CD4-positive, alpha-beta T cell (primary cell): ENCODE measurements at regions not wholly inside any gene's neighbourhood (a gene's known extent, or its start where the extent isn't known, plus 50 kb on each side); places are given as distances from the start of the nearest gene placed in this dataset.

Experiments used
- ATAC-seq: fragments of 200-7000 bp; cut with Tn5 transposase; one replicate; pipeline ENCODE4 v1.10.0; 2022; ENCODE audit warnings: mild to moderate bottlenecking; ENCODE audit not compliant: poor library complexity
- CTCF ChIA-PET: fragments of 350-600 bp; sonication (Branson Sonifier 250); formaldehyde crosslinking; loops from one replicate; lab custom pipeline; 2021; ENCODE audit warnings: antibody characterized with exemption, inconsistent platforms; lab: Charles Lee
- POLR2A ChIA-PET: fragments of 350-600 bp; sonication (Branson Sonifier 250); formaldehyde crosslinking; loops from one replicate; lab custom pipeline; 2021; ENCODE audit warnings: antibody characterized with exemption, inconsistent platforms; lab: Charles Lee
- DNase-seq, 14 experiments: peaks; one replicate each; pipeline ENCODE4 v3.0.0-alpha.2; 2013 to 2020; ENCODE audit warnings: mixed read lengths in 2 of 14
- H3K27ac ChIP-seq, 2 donors: one replicate each; pipeline versions ENCODE4 v1.5.1 to v1.7.0; 2013; ENCODE audit warnings: low read length in 2 of 2, low read depth in 1 of 2, mild to moderate bottlenecking in 1 of 2
- H3K27me3 ChIP-seq, 2 experiments: 1 replicate in 1 of 2; 2 replicates in 1 of 2; pipeline versions ENCODE4 v1.6.1 to v1.7.0; 2013; ENCODE audit warnings: low read length in 2 of 2, control low read depth in 1 of 2, mild to moderate bottlenecking in 1 of 2, moderate library complexity in 1 of 2; ENCODE audit not compliant: insufficient read depth in 2 of 2, control insufficient read depth in 1 of 2
- H3K36me3 ChIP-seq: one replicate; pipeline ENCODE4 v1.6.1; 2013; ENCODE audit warnings: low read length, control low read depth; ENCODE audit not compliant: insufficient read depth
- H3K4me1 ChIP-seq: one replicate; pipeline ENCODE4 v1.6.1; 2013; ENCODE audit warnings: low read length, control low read depth; ENCODE audit not compliant: insufficient read depth
- H3K4me3 ChIP-seq: one replicate; pipeline ENCODE4 v1.5.1; 2013; ENCODE audit warnings: mild to moderate bottlenecking, low read length, moderate library complexity
- H3K9me3 ChIP-seq, 2 experiments: 1 replicate in 1 of 2; 2 replicates in 1 of 2; pipeline versions ENCODE4 v1.6.1 to v1.7.0; 2013; ENCODE audit warnings: low read length in 2 of 2, mild to moderate bottlenecking in 2 of 2, control low read depth in 1 of 2, moderate library complexity in 1 of 2; ENCODE audit not compliant: control insufficient read depth in 1 of 2, insufficient read depth in 1 of 2
- H3K27ac Mint-ChIP-seq: one replicate; pipeline ENCODE4 v1.8.0; 2020; ENCODE audit warnings: mixed read lengths
- H3K27me3 Mint-ChIP-seq: one replicate; pipeline ENCODE4 v1.8.0; 2021; ENCODE audit warnings: mixed read lengths
- H3K36me3 Mint-ChIP-seq: one replicate; pipeline ENCODE4 v1.8.0; 2021; ENCODE audit warnings: low read depth, mixed read lengths
- H3K4me1 Mint-ChIP-seq: one replicate; pipeline ENCODE4 v1.8.0; 2021; ENCODE audit warnings: low read depth, mixed read lengths
- H3K4me3 Mint-ChIP-seq: one replicate; pipeline ENCODE4 v1.8.0; 2020; ENCODE audit warnings: mild to moderate bottlenecking, mixed read lengths
- H3K9me3 Mint-ChIP-seq: one replicate; pipeline ENCODE4 v1.8.0; 2020; ENCODE audit warnings: mixed read lengths
- intact Hi-C, 2 experiments: fragments of 100-400 bp; cut with DNase I in 1 of 2; cut with micrococcal nuclease in 1 of 2; formaldehyde crosslinking; loops; one replicate each; pipeline versions ENCODE4 v1.15.1 to v1.9.0; 2023 to 2025; cut with DNase I, micrococcal nuclease
- TF ChIP-seq, protein P1 (sequence below): fragments of 200-600 bp; IDR thresholded peaks from one replicate; pipeline ENCODE4 v1.8.0; 2022; ENCODE audit warnings: antibody characterized with exemption, mild to moderate bottlenecking

DNA sequence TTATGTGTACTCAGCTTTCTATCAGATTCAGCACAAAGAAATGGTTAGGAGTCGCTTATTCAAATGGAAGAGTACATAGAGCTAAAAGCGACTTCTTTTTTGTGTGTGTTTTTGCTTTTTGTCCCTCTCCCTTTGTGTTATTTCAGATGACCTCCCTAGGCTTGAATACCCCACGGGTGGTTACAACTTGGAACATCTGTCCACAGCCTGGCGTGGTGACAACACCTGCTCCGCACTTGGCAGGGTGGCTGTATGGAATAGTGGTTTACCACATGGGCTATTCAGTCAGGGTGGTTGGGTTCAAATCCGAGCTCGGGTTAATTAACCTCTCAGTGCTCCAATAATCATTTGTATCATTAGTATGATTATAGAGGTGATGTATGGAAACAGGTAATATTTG is 151.6 kb upstream of the FREM2 start:
- no peaks in the 10 kb centered on the region for H3K36me3 ChIP-seq
- intact Hi-C loops, result no loop called here
- DNase-seq (no peak), ATAC-seq (no peak)
- H3K9me3 ChIP-seq, result no peaks in the 10 kb centered on the region
- no peak overlapping the region for H3K4me3 ChIP-seq
- TF ChIP-seq, protein P1, sequence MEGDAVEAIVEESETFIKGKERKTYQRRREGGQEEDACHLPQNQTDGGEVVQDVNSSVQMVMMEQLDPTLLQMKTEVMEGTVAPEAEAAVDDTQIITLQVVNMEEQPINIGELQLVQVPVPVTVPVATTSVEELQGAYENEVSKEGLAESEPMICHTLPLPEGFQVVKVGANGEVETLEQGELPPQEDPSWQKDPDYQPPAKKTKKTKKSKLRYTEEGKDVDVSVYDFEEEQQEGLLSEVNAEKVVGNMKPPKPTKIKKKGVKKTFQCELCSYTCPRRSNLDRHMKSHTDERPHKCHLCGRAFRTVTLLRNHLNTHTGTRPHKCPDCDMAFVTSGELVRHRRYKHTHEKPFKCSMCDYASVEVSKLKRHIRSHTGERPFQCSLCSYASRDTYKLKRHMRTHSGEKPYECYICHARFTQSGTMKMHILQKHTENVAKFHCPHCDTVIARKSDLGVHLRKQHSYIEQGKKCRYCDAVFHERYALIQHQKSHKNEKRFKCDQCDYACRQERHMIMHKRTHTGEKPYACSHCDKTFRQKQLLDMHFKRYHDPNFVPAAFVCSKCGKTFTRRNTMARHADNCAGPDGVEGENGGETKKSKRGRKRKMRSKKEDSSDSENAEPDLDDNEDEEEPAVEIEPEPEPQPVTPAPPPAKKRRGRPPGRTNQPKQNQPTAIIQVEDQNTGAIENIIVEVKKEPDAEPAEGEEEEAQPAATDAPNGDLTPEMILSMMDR, result no peak
- ChIA-PET CTCF (no interaction called here), POLR2A (no interaction called here)
- H3K27me3 ChIP-seq, result no peaks in the 10 kb centered on the region
- Mint-ChIP-seq H3K4me3 (no peak overlapping the region), H3K4me1 (no peaks in the 10 kb centered on the region), H3K36me3 (no peaks in the 10 kb centered on the region), H3K9me3 (no peaks in the 10 kb centered on the region), H3K27me3 (peaks cover 6% of the 10 kb centered on the region), H3K27ac (no peak overlapping the region)
- no peak overlapping the region for H3K27ac ChIP-seq
- no peaks in the 10 kb centered on the region for H3K4me1 ChIP-seq

DNA sequence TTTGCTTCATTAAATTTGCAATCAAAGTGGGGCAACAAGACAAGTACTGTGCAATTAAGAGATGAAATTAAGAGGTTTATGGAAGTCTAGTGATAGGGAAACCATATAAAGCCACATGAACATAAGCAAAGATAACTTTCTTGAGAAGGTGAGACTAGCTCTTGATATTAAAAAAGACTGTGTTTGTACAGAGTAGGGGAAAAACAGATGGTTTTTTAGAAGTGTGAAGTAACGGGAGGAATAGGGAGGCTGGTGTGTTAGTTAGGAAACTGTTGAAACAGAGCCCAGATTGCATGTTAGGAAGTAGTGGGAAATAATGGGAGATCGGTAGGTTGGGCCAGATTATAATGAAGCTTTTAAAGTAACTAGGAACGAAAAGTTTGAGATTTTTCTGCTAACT is 149.8 kb upstream of the FREM2 start:
- Mint-ChIP-seq H3K4me3 (no peak overlapping the region), H3K4me1 (no peaks in the 10 kb centered on the region), H3K9me3 (no peaks in the 10 kb centered on the region), H3K27me3 (no peaks in the 10 kb centered on the region), H3K27ac (no peak overlapping the region), H3K36me3 (no peaks in the 10 kb centered on the region)
- Histone ChIP-seq H3K9me3 (no peaks in the 10 kb centered on the region), H3K4me1 (no peaks in the 10 kb centered on the region), H3K27ac (no peak overlapping the region), H3K4me3 (no peak overlapping the region), H3K36me3 (no peaks in the 10 kb centered on the region), H3K27me3 (no peaks in the 10 kb centered on the region)
- ChIA-PET CTCF (no interaction called here), POLR2A (no interaction called here)
- DNase-seq, result no peak
- ATAC-seq, result no peak
- TF ChIP-seq, protein P1, result no peak
- intact Hi-C loops, result no loop called here

DNA sequence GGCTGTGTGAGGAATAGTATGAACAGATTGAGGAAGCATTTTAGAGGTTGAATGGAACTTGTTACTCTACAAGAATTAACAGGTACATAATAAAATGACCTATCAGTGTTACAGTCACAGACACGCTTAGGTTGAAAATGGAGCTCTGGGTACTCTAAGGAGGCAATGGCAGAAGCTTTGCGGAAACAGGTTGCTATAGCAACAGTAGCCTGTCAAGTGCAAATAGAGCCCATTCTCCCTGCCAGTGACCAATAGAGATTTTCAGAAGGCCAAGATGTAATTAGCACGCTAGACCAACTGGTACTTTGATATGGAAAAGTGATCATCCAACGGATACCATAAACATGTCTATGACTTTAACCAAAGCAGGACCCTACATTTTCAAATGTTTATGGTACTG is 148.5 kb upstream of the FREM2 start:
- H3K27me3 ChIP-seq, result no peaks in the 10 kb centered on the region
- CTCF ChIA-PET, result no interaction called here
- no peaks in the 10 kb centered on the region for H3K9me3 ChIP-seq
- Mint-ChIP-seq H3K27me3 (no peaks in the 10 kb centered on the region), H3K9me3 (no peaks in the 10 kb centered on the region), H3K4me3 (no peak overlapping the region), H3K27ac (no peak overlapping the region), H3K36me3 (no peaks in the 10 kb centered on the region), H3K4me1 (no peaks in the 10 kb centered on the region)
- H3K4me3 ChIP-seq, result no peak overlapping the region
- POLR2A ChIA-PET, result no interaction called here
- TF ChIP-seq, protein P1, result no peak
- intact Hi-C loops, result no loop called here
- ATAC-seq (no peak), DNase-seq (no peak)
- H3K36me3 ChIP-seq, result no peaks in the 10 kb centered on the region
- no peak overlapping the region for H3K27ac ChIP-seq
- no peaks in the 10 kb centered on the region for H3K4me1 ChIP-seq
